HCT116 (cell line): ENCODE measurements at regions not wholly inside any gene's neighbourhood (a gene's known extent, or its start where the extent isn't known, plus 50 kb on each side); places are given as distances from the start of the nearest gene placed in this dataset.

ENCODE experiments used
- CTCF ChIP-seq, 3 experiments: fragments of 200-600 bp in 1 of 3; sonication (generic) in 1 of 3; IDR thresholded peaks in 2 of 3; conservative IDR thresholded peaks in 1 of 3; 2 replicates each; pipeline ENCODE4 v1.5.1; 2012 to 2017; ENCODE audit warnings: low read depth in 2 of 3, low read length in 2 of 3, antibody characterized with exemption in 1 of 3, borderline replicate concordance in 1 of 3, control low read depth in 1 of 3, mild to moderate bottlenecking in 1 of 3, mixed read lengths in 1 of 3, mixed run types in 1 of 3, moderate library complexity in 1 of 3; ENCODE audit not compliant: insufficient read depth in 1 of 3
- POLR2A ChIP-seq: IDR thresholded peaks from 2 replicates; pipeline ENCODE4 v1.7.0; 2011; ENCODE audit warnings: borderline replicate concordance; ENCODE audit not compliant: insufficient read depth, insufficient read length; ENCODE audit errors: extremely low read depth
- ZFX ChIP-seq: fragments of 450-650 bp; IDR thresholded peaks from 2 replicates; pipeline ENCODE4 v1.6.1; 2017

- TF ChIP-seq POLR2A (no peak), ZFX (no peak), CTCF (IDR thresholded peaks at IDR 0.05 in 2 of 3, conservative IDR thresholded peaks at IDR 0.05 in 1 of 3; ENCODE audit: borderline replicate concordance in 1 of 3, insufficient read depth in 1 of 3, low read depth in 2 of 3, low read length in 2 of 3) (no peak)
Observed at GRCh38 chr1:228992907-228993535, 257.7 kb downstream of the RHOU start.
